Keratinocyte (primary cell): ENCODE measurements at regions not wholly inside any gene's neighbourhood (a gene's known extent, or its start where the extent isn't known, plus 50 kb on each side); places are given as distances from the start of the nearest gene placed in this dataset.

Experiments
- CTCF ChIP-seq, 3 experiments: IDR thresholded peaks in 1 of 3; conservative IDR thresholded peaks in 1 of 3; optimal IDR thresholded peaks in 1 of 3; 2 replicates in 2 of 3; 3 replicates in 1 of 3; pipeline versions ENCODE3 to v1.5.1; 2011; ENCODE audit warnings: low read length in 3 of 3, mild to moderate bottlenecking in 3 of 3, moderate library complexity in 2 of 3, control low read depth in 1 of 3, inconsistent platforms in 1 of 3; ENCODE audit not compliant: insufficient read depth in 2 of 3; ENCODE audit errors: extremely low read depth in 1 of 3
- EZH2 ChIP-seq: IDR thresholded peaks from one replicate; pipeline ENCODE4 v1.6.1; 2012; ENCODE audit warnings: inconsistent platforms, mild to moderate bottlenecking, low read length, moderate library complexity

- TF ChIP-seq CTCF (optimal IDR thresholded peaks at IDR 0.05 in 1 of 3, IDR thresholded peaks at IDR 0.05 in 1 of 3, conservative IDR thresholded peaks at IDR 0.05 in 1 of 3; ENCODE audit: extremely low read depth in 1 of 3, insufficient read depth in 2 of 3, low read length in 3 of 3) (no peak), EZH2 (no peak)
Observed at GRCh38 chr2:57881998-57882888, 164.4 kb upstream of the VRK2 start.
